Tibial nerve (tissue), 3 donors: ENCODE measurements at regions not wholly inside any gene's neighbourhood (a gene's known extent, or its start where the extent isn't known, plus 50 kb on each side); places are given as distances from the start of the nearest gene placed in this dataset.

Source experiments
- POLR2A ChIP-seq, 2 donors: fragments of 450-650 bp; IDR thresholded peaks; one replicate each; pipeline ENCODE4 v1.6.1; 2017; ENCODE audit warnings: antibody characterized with exemption in 2 of 2, mild to moderate bottlenecking in 2 of 2, moderate library complexity in 2 of 2
- TF ChIP-seq, protein P1 (sequence below), 5 experiments: fragments of 200-600 bp in 3 of 5; fragments of 450-650 bp in 2 of 5; sonication (generic) in 3 of 5; IDR thresholded peaks; one replicate each; pipeline ENCODE4 v1.5.1; 2016 to 2019; ENCODE audit warnings: antibody characterized with exemption in 5 of 5, mild to moderate bottlenecking in 3 of 5, moderate library complexity in 2 of 5

DNA sequence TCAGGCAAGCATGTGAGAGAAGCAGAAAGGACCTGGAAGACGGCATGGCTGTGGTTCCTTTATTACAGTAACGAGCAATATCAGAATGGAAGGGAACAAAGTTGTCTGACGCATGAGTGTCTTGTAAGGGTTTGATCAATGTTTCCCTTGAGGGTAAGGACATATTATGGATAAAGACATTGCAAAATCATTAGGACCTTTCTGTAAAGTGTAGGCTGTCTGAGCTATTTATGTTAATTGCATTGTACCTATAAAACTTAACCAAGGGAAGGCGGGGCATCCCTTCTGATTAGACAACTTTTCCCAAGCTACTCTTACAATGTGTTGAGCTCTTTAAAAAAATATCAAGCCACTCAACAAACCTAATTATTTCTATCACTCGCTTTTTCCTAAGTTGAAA lies 112.2 kb upstream of the JADE1 start:
- TF ChIP-seq, protein P1, sequence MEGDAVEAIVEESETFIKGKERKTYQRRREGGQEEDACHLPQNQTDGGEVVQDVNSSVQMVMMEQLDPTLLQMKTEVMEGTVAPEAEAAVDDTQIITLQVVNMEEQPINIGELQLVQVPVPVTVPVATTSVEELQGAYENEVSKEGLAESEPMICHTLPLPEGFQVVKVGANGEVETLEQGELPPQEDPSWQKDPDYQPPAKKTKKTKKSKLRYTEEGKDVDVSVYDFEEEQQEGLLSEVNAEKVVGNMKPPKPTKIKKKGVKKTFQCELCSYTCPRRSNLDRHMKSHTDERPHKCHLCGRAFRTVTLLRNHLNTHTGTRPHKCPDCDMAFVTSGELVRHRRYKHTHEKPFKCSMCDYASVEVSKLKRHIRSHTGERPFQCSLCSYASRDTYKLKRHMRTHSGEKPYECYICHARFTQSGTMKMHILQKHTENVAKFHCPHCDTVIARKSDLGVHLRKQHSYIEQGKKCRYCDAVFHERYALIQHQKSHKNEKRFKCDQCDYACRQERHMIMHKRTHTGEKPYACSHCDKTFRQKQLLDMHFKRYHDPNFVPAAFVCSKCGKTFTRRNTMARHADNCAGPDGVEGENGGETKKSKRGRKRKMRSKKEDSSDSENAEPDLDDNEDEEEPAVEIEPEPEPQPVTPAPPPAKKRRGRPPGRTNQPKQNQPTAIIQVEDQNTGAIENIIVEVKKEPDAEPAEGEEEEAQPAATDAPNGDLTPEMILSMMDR (IDR thresholded peaks at IDR 0.05) = no peak
- no peak for TF ChIP-seq POLR2A (IDR thresholded peaks at IDR 0.05)
